ENCODE measurements at regions not wholly inside any gene's neighbourhood (a gene's known extent, or its start where the extent isn't known, plus 50 kb on each side); places are given as distances from the start of the nearest gene placed in this dataset.

GRCh38 chr1:5385096-5385799, 607.0 kb downstream of the NPHP4 start:
- no peak for DNase-seq (ENCODE audit: low spot score)

GRCh38 chr1:5381491-5381890, 610.7 kb downstream of the NPHP4 start:
- DNase-seq (ENCODE audit: low spot score): no peak

DNA sequence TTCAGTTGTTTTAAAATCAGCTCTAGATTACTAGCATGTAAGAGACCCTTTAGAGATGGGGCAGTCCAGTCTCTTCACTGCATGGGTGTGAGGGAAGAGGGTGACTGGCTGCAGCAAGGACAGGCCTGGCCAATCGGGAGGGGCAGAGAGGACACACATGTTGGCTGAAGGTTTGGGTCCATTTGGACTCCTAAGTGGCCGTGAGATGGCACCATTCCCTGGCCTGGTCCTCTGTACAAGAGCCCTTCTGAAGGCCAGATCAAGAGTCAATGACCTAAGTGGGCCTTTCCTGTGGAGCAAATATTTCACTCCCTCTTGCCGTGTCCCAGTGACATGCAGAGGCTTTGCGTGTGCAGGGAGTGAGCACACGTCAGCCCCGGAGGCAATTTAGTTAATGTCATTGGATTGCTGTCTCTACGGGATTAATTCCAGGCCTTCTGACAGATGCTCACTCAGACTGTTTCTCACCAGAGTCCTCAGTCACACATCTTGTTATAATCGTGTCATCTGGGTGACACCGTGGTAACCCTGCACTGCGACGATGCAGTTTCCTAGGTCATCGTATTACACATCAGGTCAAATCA, 613.0 kb downstream of the NPHP4 start:
- DNase-seq (ENCODE audit: low spot score): no peak

- no peak for DNase-seq (ENCODE audit: low spot score)
Observed at GRCh38 chr1:5376538-5377247, 615.5 kb downstream of the NPHP4 start.

- DNase-seq (ENCODE audit: low spot score): no peak
Observed at GRCh38 chr1:5375481-5375880, 616.7 kb downstream of the NPHP4 start.

GRCh38 chr1:5374192-5374591, 618.0 kb downstream of the NPHP4 start:
- no peak for DNase-seq (ENCODE audit: low spot score)

DNA sequence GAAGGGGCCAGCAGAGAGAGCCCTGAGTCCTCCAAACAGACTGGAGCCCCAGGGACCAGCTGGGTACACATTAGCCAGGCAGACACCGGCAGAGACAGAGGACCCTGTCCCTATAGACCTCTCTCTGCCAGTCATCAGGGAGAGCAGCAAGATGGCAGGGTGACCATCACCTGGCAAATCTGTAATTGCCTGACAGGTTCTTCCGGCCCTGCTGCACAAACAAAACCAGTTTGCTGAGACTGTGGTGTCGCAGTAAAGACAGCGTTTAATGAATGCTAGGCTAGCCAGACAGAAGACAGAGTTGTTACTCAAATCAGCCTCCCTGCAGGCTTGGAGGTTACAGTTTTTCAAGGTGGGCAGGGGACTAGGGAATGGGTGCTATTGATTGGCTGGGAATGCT, 618.9 kb downstream of the NPHP4 start:
- DNase-seq (ENCODE audit: low spot score): no peak

GRCh38 chr1:5371270-5371669, 621.0 kb downstream of the NPHP4 start:
- DNase-seq (ENCODE audit: low spot score): no peak

DNA sequence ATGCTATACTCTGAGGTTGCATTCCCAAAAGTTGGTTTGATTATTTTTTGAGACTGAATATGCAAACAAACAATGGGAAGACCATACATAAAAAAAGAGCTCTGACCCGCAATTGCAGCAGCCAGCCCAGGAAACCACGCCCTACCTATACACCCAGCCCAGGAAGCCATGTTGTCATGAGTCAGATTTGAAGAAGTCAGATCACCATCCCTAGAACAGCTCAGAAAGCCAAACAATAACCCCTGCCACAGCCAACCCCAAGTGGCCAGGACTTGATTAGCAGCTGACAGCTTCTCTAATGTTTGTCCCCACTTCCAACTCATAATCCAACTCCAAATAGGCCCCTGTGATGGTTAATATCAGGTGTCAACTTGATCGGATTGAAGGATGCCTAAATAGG, 621.9 kb downstream of the NPHP4 start:
- no peak for DNase-seq (ENCODE audit: low spot score)

DNA sequence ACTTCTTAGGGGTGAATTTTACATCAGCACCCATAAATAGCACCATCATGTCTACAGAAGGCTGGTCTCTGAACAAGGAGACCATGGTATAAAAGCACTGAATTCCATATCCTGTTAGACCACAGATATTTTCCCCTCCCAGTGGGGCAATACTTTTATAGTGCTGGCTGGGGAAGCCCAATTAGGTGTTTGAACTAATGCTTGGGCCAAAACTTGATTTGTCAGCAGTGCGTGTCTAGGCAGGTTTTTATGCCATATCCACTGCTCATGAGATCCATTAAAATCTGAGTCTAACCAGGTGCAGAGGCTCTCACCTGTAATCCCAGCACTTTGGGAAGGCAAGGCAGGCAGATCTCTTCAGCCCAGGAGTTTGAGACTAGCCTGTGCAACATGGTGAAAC, 623.0 kb downstream of the NPHP4 start:
- no peak for DNase-seq (ENCODE audit: low spot score)

- DNase-seq (ENCODE audit: low spot score): no peak
Observed at GRCh38 chr1:5368201-5368600, 624.0 kb downstream of the NPHP4 start.

- no peak for DNase-seq (ENCODE audit: low spot score)
Observed at GRCh38 chr1:5367306-5367705, 624.9 kb downstream of the NPHP4 start.

- no peak for DNase-seq (ENCODE audit: low spot score)
Observed at GRCh38 chr1:5365751-5366150, 626.5 kb downstream of the NPHP4 start.

GRCh38 chr1:5364591-5364990, 627.6 kb downstream of the NPHP4 start:
- no peak for DNase-seq (ENCODE audit: low spot score)

DNA sequence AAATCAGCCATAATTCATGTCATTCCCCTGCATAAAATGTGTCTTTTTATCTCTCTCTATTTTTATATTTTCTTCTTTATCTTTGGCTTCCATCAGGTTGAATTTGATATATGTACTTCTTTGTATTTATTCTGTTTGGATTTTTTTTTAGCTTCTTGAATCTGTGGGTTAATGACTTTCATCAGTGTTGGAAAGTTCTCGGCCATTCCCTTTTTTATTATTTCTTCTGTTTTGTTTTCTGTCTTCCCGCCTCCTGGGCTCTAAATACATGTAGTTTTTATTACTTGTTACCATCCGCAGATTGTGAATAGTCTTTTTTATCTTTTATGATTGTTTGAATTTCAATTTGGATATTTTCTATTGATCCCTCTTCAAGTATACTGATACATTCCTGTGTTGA, 637.5 kb downstream of the NPHP4 start:
- no peak for DNase-seq (ENCODE audit: low spot score)

DNA sequence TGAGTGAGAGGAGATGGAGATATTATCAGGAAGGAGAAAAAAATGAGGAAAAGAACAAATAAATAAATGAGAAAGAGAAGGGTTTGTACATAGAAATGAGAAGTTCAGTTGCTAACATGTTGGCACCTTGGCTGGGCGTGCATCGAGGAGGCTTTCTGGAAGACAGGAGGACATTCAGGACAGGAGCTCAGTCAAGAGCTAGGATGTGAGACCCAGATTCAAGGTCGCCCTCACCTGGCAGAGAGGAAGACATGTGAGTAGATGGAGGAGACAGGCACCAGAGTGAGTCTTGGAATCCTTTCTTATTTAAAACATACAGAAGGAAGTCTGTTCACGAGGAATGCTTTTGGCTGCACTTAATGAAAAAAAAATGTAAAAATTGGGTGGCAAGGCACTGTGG, 640.9 kb downstream of the NPHP4 start:
- no peak for DNase-seq (ENCODE audit: low spot score)

- no peak for DNase-seq (ENCODE audit: low spot score)
Observed at GRCh38 chr1:5349526-5349925, 642.7 kb downstream of the NPHP4 start.

DNA sequence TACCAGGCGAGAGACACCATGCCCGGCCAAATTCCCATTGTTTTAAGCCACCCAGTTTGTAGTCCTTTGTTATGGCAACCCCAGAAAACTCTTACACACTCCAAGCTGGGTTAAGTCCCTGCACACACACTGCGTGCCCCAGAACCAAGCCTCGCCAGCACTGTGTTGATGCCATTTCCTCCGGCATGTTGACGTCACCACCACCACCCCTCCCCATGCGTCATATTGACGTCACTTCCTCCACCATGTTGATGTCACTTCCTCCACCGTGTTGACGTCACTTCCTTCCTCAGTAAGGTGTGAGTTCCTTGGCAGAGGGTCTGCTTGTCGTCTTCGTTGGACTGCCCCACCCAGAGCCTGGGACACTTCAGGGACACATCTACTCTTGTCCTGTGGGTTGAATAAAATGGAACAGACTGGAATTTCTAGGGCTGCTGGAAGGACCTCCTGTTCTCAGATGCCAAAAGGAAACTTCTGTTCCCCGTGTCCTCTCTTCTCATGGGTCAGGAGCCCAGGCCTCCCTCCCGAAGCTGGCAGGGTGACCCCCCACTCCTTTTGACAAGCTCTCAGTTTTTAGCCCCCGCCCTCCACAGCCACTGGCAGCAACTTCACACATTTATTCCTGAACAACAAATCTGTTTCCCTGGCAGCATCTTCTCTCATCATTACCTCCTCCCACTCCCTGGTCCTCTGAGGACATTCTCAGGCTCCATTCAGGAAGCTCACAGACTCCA, 643.3 kb downstream of the NPHP4 start:
- DNase-seq (ENCODE audit: low spot score): no peak

GRCh38 chr1:5347726-5348125, 644.5 kb downstream of the NPHP4 start:
- no peak for DNase-seq (ENCODE audit: low spot score)

DNA sequence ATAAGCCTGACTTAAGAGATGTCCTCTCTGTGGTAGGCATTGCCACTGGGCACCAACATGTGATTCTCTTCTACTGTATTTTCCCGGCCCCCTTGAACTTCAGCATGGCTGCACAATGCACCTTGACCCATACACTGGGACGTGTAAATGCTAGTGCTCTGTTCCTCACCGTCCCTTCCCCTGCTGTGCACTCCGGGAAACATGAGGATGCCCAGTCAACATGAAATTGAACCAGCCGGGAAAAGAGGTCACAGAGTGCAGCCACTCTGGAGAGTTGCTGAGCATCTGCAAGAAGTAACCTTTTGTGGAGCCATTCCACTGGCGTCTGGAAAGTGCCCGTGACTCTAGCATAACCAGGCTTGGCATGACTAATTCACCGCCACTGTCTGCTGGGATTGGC, 646.7 kb downstream of the NPHP4 start:
- no peak for DNase-seq (ENCODE audit: low spot score)

GRCh38 chr1:5343256-5344020, 648.8 kb downstream of the NPHP4 start:
- no peak for DNase-seq (ENCODE audit: low spot score)

- no peak for DNase-seq (ENCODE audit: low spot score)
Observed at GRCh38 chr1:5342830-5343229, 649.4 kb downstream of the NPHP4 start.
